PFSK-1 (cell line): ENCODE measurements at regions not wholly inside any gene's neighbourhood (a gene's known extent, or its start where the extent isn't known, plus 50 kb on each side); places are given as distances from the start of the nearest gene placed in this dataset.

ENCODE experiments used
- POLR2AphosphoS5 ChIP-seq: IDR thresholded peaks from 2 replicates; pipeline ENCODE4 v1.6.1; 2012; ENCODE audit warnings: low read depth, mild to moderate bottlenecking, control low read depth, low read length, moderate library complexity
- SIN3A ChIP-seq: IDR thresholded peaks from 2 replicates; pipeline ENCODE4 v1.6.1; 2012; ENCODE audit warnings: mild to moderate bottlenecking, low read length, moderate library complexity, borderline replicate concordance; ENCODE audit not compliant: insufficient read depth
- TAF1 ChIP-seq: IDR thresholded peaks from 2 replicates; pipeline ENCODE4 v1.6.1; 2012; ENCODE audit warnings: low read length, control low read depth, borderline replicate concordance; ENCODE audit not compliant: insufficient read depth
- TF ChIP-seq, protein P1 (sequence below), 2 experiments: IDR thresholded peaks; 2 replicates each; pipeline versions ENCODE4 v1.6.1 to v1.8.0; 2011 to 2012; ENCODE audit warnings: low read depth in 2 of 2, low read length in 2 of 2, control low read depth in 1 of 2, inconsistent platforms in 1 of 2, mild to moderate bottlenecking in 1 of 2, moderate library complexity in 1 of 2; ENCODE audit not compliant: insufficient read depth in 1 of 2

DNA sequence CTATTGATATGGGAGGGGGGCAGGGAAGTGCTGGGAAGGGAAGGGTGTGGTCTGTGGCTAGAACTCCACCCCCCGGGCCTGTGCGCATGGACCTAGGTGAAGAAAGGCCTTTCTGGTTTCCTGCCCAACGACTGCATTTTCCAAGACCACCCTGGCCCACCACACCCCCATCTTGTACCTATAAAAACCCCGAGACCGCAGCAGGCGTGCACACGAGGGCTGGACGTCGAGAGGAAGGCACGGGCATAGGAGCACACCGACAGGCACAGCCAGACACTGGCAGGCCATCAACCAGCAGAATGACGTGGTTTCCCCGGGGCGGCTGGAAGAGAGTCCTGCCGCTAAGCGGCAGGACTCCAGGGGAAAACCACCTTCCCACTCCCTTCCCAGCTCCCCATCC lies 981.1 kb downstream of the PCDH7 start:
- TF ChIP-seq, protein P1, sequence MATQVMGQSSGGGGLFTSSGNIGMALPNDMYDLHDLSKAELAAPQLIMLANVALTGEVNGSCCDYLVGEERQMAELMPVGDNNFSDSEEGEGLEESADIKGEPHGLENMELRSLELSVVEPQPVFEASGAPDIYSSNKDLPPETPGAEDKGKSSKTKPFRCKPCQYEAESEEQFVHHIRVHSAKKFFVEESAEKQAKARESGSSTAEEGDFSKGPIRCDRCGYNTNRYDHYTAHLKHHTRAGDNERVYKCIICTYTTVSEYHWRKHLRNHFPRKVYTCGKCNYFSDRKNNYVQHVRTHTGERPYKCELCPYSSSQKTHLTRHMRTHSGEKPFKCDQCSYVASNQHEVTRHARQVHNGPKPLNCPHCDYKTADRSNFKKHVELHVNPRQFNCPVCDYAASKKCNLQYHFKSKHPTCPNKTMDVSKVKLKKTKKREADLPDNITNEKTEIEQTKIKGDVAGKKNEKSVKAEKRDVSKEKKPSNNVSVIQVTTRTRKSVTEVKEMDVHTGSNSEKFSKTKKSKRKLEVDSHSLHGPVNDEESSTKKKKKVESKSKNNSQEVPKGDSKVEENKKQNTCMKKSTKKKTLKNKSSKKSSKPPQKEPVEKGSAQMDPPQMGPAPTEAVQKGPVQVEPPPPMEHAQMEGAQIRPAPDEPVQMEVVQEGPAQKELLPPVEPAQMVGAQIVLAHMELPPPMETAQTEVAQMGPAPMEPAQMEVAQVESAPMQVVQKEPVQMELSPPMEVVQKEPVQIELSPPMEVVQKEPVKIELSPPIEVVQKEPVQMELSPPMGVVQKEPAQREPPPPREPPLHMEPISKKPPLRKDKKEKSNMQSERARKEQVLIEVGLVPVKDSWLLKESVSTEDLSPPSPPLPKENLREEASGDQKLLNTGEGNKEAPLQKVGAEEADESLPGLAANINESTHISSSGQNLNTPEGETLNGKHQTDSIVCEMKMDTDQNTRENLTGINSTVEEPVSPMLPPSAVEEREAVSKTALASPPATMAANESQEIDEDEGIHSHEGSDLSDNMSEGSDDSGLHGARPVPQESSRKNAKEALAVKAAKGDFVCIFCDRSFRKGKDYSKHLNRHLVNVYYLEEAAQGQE (IDR thresholded peaks at IDR 0.05; ENCODE audit: insufficient read depth in 1 of 2, low read depth in 2 of 2, low read length in 2 of 2): no peak
- TF ChIP-seq POLR2AphosphoS5 (no peak), SIN3A (no peak), TAF1 (no peak)
